ENCODE measurements at regions not wholly inside any gene's neighbourhood (a gene's known extent, or its start where the extent isn't known, plus 50 kb on each side); places are given as distances from the start of the nearest gene placed in this dataset.

- DNase-seq = no peak
- in situ Hi-C loops (cut with MboI; ENCODE audit: low pct_unique_long_range_greater_than_20kb, low sequenced_read_pairs) = no loop called here
Measured at GRCh38 chr12:73277971-73278370, 1005.8 kb downstream of the TRHDE start.

GRCh38 chr12:73301530-73301929 is 1029.4 kb downstream of the TRHDE start:
- in situ Hi-C loops (cut with MboI; ENCODE audit: low pct_unique_long_range_greater_than_20kb, low sequenced_read_pairs) = no loop called here
- DNase-seq = no peak

GRCh38 chr12:73307260-73307659 is 1035.1 kb downstream of the TRHDE start:
- no peak for DNase-seq
- in situ Hi-C loops (cut with MboI; ENCODE audit: low pct_unique_long_range_greater_than_20kb, low sequenced_read_pairs) = no loop called here

- in situ Hi-C loops (cut with MboI; ENCODE audit: low pct_unique_long_range_greater_than_20kb, low sequenced_read_pairs) = no loop called here
- DNase-seq = no peak
Measured at GRCh38 chr12:73308079-73308478, 1035.9 kb downstream of the TRHDE start.

- in situ Hi-C loops (cut with MboI; ENCODE audit: low pct_unique_long_range_greater_than_20kb, low sequenced_read_pairs) = no loop called here
- DNase-seq = no peak
Measured at GRCh38 chr12:73308747-73309146, 1036.6 kb downstream of the TRHDE start.

GRCh38 chr12:73321319-73321718 is 1049.1 kb downstream of the TRHDE start:
- in situ Hi-C loops (cut with MboI; ENCODE audit: low pct_unique_long_range_greater_than_20kb, low sequenced_read_pairs) = no loop called here
- DNase-seq = no peak

- in situ Hi-C loops (cut with MboI; ENCODE audit: low pct_unique_long_range_greater_than_20kb, low sequenced_read_pairs) = no loop called here
- no peak for DNase-seq
Measured at GRCh38 chr12:73321776-73322175, 1049.6 kb downstream of the TRHDE start.

GRCh38 chr12:73330584-73331351 is 1058.6 kb downstream of the TRHDE start:
- in situ Hi-C loops (cut with MboI; ENCODE audit: low pct_unique_long_range_greater_than_20kb, low sequenced_read_pairs) = no loop called here
- no peak for DNase-seq

- in situ Hi-C loops (cut with MboI; ENCODE audit: low pct_unique_long_range_greater_than_20kb, low sequenced_read_pairs) = no loop called here
- no peak for DNase-seq
Measured at GRCh38 chr12:73341559-73342247, 1069.5 kb downstream of the TRHDE start.

GRCh38 chr12:73342733-73343132 is 1070.6 kb downstream of the TRHDE start:
- in situ Hi-C loops (cut with MboI; ENCODE audit: low pct_unique_long_range_greater_than_20kb, low sequenced_read_pairs) = no loop called here
- DNase-seq = no peak

- in situ Hi-C loops (cut with MboI; ENCODE audit: low pct_unique_long_range_greater_than_20kb, low sequenced_read_pairs) = no loop called here
- DNase-seq = no peak
Measured at GRCh38 chr12:73352826-73353225, 1080.7 kb downstream of the TRHDE start.

GRCh38 chr12:73361156-73361863 is 1089.1 kb downstream of the TRHDE start:
- no peak for DNase-seq
- in situ Hi-C loops (cut with MboI; ENCODE audit: low pct_unique_long_range_greater_than_20kb, low sequenced_read_pairs) = no loop called here

- in situ Hi-C loops (cut with MboI; ENCODE audit: low pct_unique_long_range_greater_than_20kb, low sequenced_read_pairs) = no loop called here
- no peak for DNase-seq
Measured at GRCh38 chr12:73361864-73362230, 1089.7 kb downstream of the TRHDE start.

- in situ Hi-C loops (cut with MboI; ENCODE audit: low pct_unique_long_range_greater_than_20kb, low sequenced_read_pairs) = no loop called here
- no peak for DNase-seq
Measured at GRCh38 chr12:73362666-73363065, 1090.5 kb downstream of the TRHDE start.

- DNase-seq = no peak
- in situ Hi-C loops (cut with MboI; ENCODE audit: low pct_unique_long_range_greater_than_20kb, low sequenced_read_pairs) = no loop called here
Measured at GRCh38 chr12:73372856-73373255, 1100.7 kb downstream of the TRHDE start.

GRCh38 chr12:73374360-73374759 is 1102.2 kb downstream of the TRHDE start:
- in situ Hi-C loops (cut with MboI; ENCODE audit: low pct_unique_long_range_greater_than_20kb, low sequenced_read_pairs) = no loop called here
- no peak for DNase-seq

GRCh38 chr12:73383584-73384222 is 1111.5 kb downstream of the TRHDE start:
- in situ Hi-C loops (cut with MboI; ENCODE audit: low pct_unique_long_range_greater_than_20kb, low sequenced_read_pairs) = no loop called here
- DNase-seq = no peak

- in situ Hi-C loops (cut with MboI; ENCODE audit: low pct_unique_long_range_greater_than_20kb, low sequenced_read_pairs) = no loop called here
- no peak for DNase-seq
Measured at GRCh38 chr12:73384592-73384991, 1112.4 kb downstream of the TRHDE start.

- no peak for DNase-seq
- in situ Hi-C loops (cut with MboI; ENCODE audit: low pct_unique_long_range_greater_than_20kb, low sequenced_read_pairs) = no loop called here
Measured at GRCh38 chr12:73390261-73390660, 1118.1 kb downstream of the TRHDE start.

- in situ Hi-C loops (cut with MboI; ENCODE audit: low pct_unique_long_range_greater_than_20kb, low sequenced_read_pairs) = no loop called here
- DNase-seq = no peak
Measured at GRCh38 chr12:73413051-73413450, 1124.6 kb upstream of the ATXN7L3B start.

All from KBM-7 (cell line).